ENCODE measurements at regions not wholly inside any gene's neighbourhood (a gene's known extent, or its start where the extent isn't known, plus 50 kb on each side); places are given as distances from the start of the nearest gene placed in this dataset.

GRCh38 chr3:76044601-76045600 is 259.6 kb upstream of the ZNF717 start:
- peaks cover 6% of the 10 kb centered on the region for H3K4me1 ChIP-seq (ENCODE audit: insufficient read depth, low read length)
- no peak overlapping the region for H3K4me2 ChIP-seq (ENCODE audit: low read length)
- TF ChIP-seq EZH2 (IDR thresholded peaks at IDR 0.05; ENCODE audit: low read length, unreplicated experiment) (no peak), CTCF (conservative IDR thresholded peaks at IDR 0.05; ENCODE audit: low read depth, low read length) (peak; percentile 88), EZH2phosphoT487 (IDR thresholded peaks at IDR 0.05; ENCODE audit: borderline replicate concordance, low read length) (no peak)
- BruUV-seq (replicated peaks): no TSS peak
- POLR2A ChIA-PET (ENCODE audit: unreplicated experiment): no interaction called here
- DNase-seq: peak; percentile 69
- H3F3A ChIP-seq (ENCODE audit: low read length, unreplicated experiment): no peaks in the 10 kb centered on the region
- H4K20me1 ChIP-seq (ENCODE audit: low read length): no peaks in the 10 kb centered on the region
- H3K9ac ChIP-seq (ENCODE audit: low read length): no peak overlapping the region
- no peaks in the 10 kb centered on the region for H3K27me3 ChIP-seq (ENCODE audit: low read length)
- no peaks in the 10 kb centered on the region for H3K79me2 ChIP-seq (ENCODE audit: low read length)
- H3K9me3 ChIP-seq (ENCODE audit: low read length): no peaks in the 10 kb centered on the region
- no peaks in the 10 kb centered on the region for H3K9me2 ChIP-seq (replicated peaks; ENCODE audit: low read length)
- CTCF ChIA-PET: no interaction called here
- ATAC-seq: peak; percentile 60
- no peak overlapping the region for H2AFZ ChIP-seq (ENCODE audit: low read length)
- intact Hi-C loops (cut with micrococcal nuclease): loop anchor here (1.0 to 5.0 kb wide), 4 partner anchors 21 to 527 kb away; no protein-coding TSS in a partner anchor
- no peaks in the 10 kb centered on the region for H3K36me3 ChIP-seq (ENCODE audit: low read depth, low read length)
- H3K27ac ChIP-seq (ENCODE audit: low read length): no peak overlapping the region
- no peak overlapping the region for H3K4me3 ChIP-seq (ENCODE audit: low read length)

GRCh38 chr3:76047368-76047767 is 262.0 kb upstream of the ZNF717 start:
- DNase-seq (no peak), ATAC-seq (no peak)
- BruUV-seq (replicated peaks): no TSS peak
- Histone ChIP-seq H3K4me3 (ENCODE audit: low read length) (no peak overlapping the region), H3F3A (ENCODE audit: low read length, unreplicated experiment) (no peaks in the 10 kb centered on the region), H3K9ac (ENCODE audit: low read length) (no peak overlapping the region), H3K36me3 (ENCODE audit: low read depth, low read length) (no peaks in the 10 kb centered on the region), H3K4me2 (ENCODE audit: low read length) (no peak overlapping the region), H3K79me2 (ENCODE audit: low read length) (no peaks in the 10 kb centered on the region), H3K9me3 (ENCODE audit: low read length) (no peaks in the 10 kb centered on the region), H2AFZ (ENCODE audit: low read length) (no peak overlapping the region), H4K20me1 (ENCODE audit: low read length) (no peaks in the 10 kb centered on the region), H3K4me1 (ENCODE audit: insufficient read depth, low read length) (peaks cover 9% of the 10 kb centered on the region), H3K27me3 (ENCODE audit: low read length) (no peaks in the 10 kb centered on the region), H3K9me2 (replicated peaks; ENCODE audit: low read length) (no peaks in the 10 kb centered on the region), H3K27ac (ENCODE audit: low read length) (no peak overlapping the region)
- intact Hi-C loops (cut with micrococcal nuclease): loop anchor here (5.0 kb wide), 1 partner anchor 525 kb away; no protein-coding TSS in a partner anchor
- no peak for TF ChIP-seq CTCF (conservative IDR thresholded peaks at IDR 0.05; ENCODE audit: low read depth, low read length)
- TF ChIP-seq EZH2phosphoT487 (IDR thresholded peaks at IDR 0.05; ENCODE audit: borderline replicate concordance, low read length): no peak
- TF ChIP-seq EZH2 (IDR thresholded peaks at IDR 0.05; ENCODE audit: low read length, unreplicated experiment): no peak
- POLR2A ChIA-PET (ENCODE audit: unreplicated experiment): no interaction called here
- CTCF ChIA-PET: no interaction called here

- Histone ChIP-seq H3K79me2 (ENCODE audit: low read length) (no peaks in the 10 kb centered on the region), H3K9ac (ENCODE audit: low read length) (no peak overlapping the region), H3K4me1 (ENCODE audit: insufficient read depth, low read length) (peaks cover 9% of the 10 kb centered on the region), H3K4me3 (ENCODE audit: low read length) (no peak overlapping the region), H3K4me2 (ENCODE audit: low read length) (no peak overlapping the region), H2AFZ (ENCODE audit: low read length) (no peak overlapping the region), H3K27ac (ENCODE audit: low read length) (no peak overlapping the region), H3K9me3 (ENCODE audit: low read length) (no peaks in the 10 kb centered on the region), H4K20me1 (ENCODE audit: low read length) (no peaks in the 10 kb centered on the region), H3K27me3 (ENCODE audit: low read length) (no peaks in the 10 kb centered on the region), H3K9me2 (replicated peaks; ENCODE audit: low read length) (no peaks in the 10 kb centered on the region), H3F3A (ENCODE audit: low read length, unreplicated experiment) (no peaks in the 10 kb centered on the region), H3K36me3 (ENCODE audit: low read depth, low read length) (no peaks in the 10 kb centered on the region)
- TF ChIP-seq CTCF (conservative IDR thresholded peaks at IDR 0.05; ENCODE audit: low read depth, low read length) (no peak), EZH2phosphoT487 (IDR thresholded peaks at IDR 0.05; ENCODE audit: borderline replicate concordance, low read length) (no peak)
- CTCF ChIA-PET: no interaction called here
- no TSS peak for BruUV-seq (replicated peaks)
- POLR2A ChIA-PET (ENCODE audit: unreplicated experiment): no interaction called here
- ATAC-seq (no peak), DNase-seq (no peak)
- intact Hi-C loops (cut with micrococcal nuclease): loop anchor here (5.0 kb wide), 1 partner anchor 523 kb away; no protein-coding TSS in a partner anchor
Observed at GRCh38 chr3:76049776-76050175, 264.4 kb upstream of the ZNF717 start.
